Posterior vena cava (tissue), 2 donors: ENCODE measurements at regions not wholly inside any gene's neighbourhood (a gene's known extent, or its start where the extent isn't known, plus 50 kb on each side); places are given as distances from the start of the nearest gene placed in this dataset.
A peak's percentile ranks its signal among the peaks of the same experiment; 100 is the strongest.
"Not testable (repeated sequence)": the region's sequence is repeated elsewhere in the genome, so short reads cannot be mapped to it uniquely, and the experiment has no call there.

Source experiments
- DNase-seq: peaks from one replicate; pipeline ENCODE4 v3.0.0-alpha.2; 2020; ENCODE audit warnings: low spot score
- intact Hi-C, 2 donors: fragments of 100-400 bp; cut with DNase I; formaldehyde crosslinking; loops; one replicate each; pipeline versions ENCODE4 v1.14.1 to v1.14.2; 2022 to 2023
- microRNA-seq, 2 donors: library from miRNA; unstranded; fragments of <30 nt; microRNA quantifications; one replicate each; pipeline ENCODE4 v1.2.0, GENCODE V29; 2020 to 2021; ENCODE audit warnings: borderline microRNAs expressed in 2 of 2
- donor health status: DM: yes; HTN: yes; CAD: no.
- donor health status: DM: yes; HTN: yes; CAD: no.

DNA sequence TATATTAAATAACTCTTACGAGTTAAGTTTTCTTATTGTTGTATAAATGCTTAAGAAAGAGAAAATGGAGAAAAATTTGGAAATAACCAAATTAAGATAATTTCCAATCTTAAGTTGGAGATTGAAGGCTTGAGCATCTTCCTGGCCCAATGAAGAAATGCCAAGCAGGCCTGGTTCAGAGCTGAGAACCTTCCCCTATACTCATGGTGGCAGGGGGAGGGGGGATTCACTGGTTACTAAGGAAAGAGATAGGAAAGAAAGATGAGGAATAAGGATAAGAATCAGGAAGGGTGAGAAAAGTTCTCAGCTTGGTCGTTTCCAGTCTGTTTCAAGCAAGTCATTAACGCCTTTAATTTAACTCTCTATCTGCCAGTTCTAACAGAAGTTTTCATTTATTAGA is 166.2 kb downstream of the AVL9 start:
- intact Hi-C loops: loop anchor here in 1 of 2 donors (1.0 kb wide), 1 partner anchor 49 kb away; no protein-coding TSS in a partner anchor
- DNase-seq: no peak

DNA sequence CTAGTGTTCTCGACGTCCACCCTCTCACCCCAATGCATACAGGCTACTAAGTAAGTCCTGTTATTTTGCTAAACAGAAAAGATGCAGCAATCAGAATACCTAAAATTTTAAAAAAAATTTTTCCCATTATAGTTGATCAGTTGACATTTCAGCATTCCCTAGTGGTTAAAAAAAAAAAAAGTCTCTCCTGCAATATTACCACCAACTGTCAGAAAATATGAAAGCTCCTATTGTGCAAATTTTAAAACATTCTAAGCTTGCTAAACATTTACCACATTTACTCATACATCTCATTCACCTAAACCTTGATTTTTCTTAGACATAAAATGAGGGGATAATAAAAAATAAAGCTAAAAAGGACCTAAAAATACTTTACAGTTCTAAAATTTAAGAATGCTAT is 165.6 kb downstream of the AVL9 start:
- DNase-seq: no peak
- intact Hi-C loops: loop anchor here in 1 of 2 donors (1.0 kb wide), 1 partner anchor 49 kb away; no protein-coding TSS in a partner anchor

DNA sequence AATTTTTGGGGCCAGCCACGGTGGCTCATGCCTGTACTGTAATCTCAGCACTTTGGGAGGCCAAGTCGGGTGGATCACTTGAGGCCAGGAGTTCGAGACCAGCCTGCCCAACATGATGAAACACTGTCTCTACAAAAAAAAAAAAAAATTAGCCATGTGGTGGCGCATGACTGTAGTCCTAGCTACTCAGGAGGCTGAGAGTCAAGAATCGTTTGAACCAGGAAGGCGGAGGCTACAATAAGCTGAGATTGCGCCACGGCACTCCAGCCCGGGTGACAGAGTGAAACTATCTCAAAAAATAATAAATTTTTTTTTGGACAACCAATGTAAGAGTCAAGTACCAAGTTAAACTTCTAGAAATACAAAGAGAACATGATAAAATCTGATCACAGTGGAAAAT is 164.6 kb downstream of the AVL9 start:
- intact Hi-C loops: no loop called here

DNA sequence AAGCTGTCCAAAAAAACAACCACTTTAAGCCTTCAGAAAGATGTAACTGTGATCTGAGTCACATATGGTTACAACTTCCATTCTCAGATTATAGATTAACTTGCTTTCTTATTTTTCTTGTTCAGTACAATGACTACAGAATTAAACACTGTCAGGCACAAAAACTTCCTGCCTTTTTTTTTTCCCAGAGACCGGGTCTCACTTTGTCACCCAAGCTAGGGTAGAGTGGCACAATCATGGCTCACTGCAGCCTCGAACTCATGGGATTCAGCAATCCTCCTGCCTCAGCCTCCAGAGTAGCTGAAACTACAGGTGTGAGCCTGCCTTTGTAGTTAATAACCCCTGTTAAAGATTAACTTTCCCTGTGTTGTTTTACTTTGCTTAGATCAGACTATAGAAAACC is 163.2 kb downstream of the AVL9 start:
- DNase-seq: no peak
- intact Hi-C loops: no loop called here

More for the DNA sequence above, 164.6 kb downstream of the AVL9 start:
- peak; percentile 64 for DNase-seq

DNA sequence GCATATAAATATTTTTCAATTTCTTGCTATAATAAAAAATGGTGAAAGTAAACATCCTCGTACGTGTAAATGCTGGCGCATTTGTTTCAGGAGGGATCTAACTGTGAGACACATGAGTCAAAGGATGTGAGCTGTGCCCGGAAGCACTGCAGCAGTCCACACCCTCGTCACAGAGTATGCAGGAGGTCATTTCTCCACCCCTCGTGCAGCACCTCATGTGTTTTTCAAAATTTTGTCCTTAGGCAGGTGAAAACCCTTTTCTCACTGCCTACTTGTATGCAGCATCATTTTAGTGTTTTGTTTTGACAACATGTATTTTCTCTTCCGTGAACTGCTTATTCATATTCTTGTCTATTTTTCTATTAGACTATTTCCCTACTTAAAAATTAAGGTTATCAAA is 162.7 kb downstream of the AVL9 start:
- DNase-seq: no peak
- intact Hi-C loops: no loop called here

DNA sequence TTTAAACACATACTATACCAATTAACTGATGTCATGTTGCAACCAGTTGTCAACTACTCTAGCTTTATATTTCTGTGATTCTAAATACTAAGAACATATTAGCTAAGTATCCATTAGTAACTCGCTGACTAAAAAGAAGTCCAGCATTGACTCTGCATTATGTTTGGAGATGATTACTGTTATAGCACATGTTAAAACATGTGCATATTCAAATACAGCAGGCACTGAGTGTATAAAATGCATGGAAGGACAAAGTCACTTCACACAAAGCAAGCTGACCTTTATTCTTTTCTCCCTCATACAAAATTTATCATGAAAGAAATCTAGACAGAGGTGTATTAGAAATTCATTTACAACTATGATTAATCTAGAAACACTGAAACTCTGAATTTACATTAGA is 159.3 kb downstream of the AVL9 start:
- intact Hi-C loops: not testable (repeated sequence)

DNA sequence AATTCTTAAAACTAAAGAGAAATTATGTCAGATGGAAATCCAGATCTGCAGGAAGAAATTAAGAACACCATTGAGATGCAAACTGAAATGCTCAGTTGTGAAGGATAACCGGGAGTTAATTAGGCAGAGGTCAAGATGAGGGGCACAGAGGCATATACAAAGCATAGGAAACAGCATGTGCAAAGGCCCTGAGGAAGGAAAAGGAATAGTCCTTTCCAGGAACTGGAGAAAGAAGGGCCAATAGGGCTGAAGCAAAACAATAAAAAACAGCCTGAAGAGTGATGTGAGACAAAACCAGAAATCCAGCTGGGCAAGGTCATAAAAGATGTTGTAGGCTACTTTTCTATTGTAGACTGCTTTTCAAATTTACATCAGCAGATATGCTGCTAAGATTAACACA is 155.1 kb downstream of the AVL9 start:
- intact Hi-C loops: not testable (repeated sequence)

More for the DNA sequence above, 159.3 kb downstream of the AVL9 start:
- not testable (repeated sequence) for DNase-seq

DNA sequence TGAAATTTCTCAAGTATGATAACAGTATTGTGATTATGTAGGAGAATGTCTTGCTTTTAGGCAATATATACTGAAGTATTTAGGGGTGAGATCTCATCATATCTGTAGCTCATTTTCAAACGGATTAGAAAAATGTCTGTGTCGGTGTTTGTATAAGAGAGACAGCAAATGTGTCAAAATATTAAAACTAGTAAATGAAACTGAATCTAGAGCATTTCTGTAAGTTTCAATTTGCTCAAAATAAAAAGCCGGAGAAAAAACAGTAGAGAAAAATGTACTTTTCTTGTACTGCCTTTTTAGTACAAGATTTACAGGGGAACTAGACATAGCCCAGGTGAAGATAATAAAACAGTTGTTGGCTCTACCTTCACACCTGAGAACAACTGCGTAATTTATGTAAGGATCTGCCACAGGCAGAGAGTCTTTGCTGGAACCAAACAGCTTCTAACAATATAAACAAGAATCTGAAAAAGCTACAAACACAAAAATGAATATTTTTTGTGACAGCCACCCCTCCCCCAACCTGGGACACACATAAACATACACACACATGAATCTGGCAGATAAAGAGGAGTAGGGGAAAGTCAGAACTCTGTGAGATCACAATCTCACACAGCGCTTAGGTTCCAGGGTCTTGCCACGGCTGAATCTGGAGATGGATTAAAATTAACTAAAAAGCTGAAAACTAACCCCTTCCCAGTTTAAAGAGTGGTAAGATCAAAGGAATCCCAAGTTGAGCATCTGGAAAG is 153.3 kb downstream of the AVL9 start:
- DNase-seq: no peak
- intact Hi-C loops: no loop called here

More for the DNA sequence above, 155.1 kb downstream of the AVL9 start:
- not testable (repeated sequence) for DNase-seq

DNA sequence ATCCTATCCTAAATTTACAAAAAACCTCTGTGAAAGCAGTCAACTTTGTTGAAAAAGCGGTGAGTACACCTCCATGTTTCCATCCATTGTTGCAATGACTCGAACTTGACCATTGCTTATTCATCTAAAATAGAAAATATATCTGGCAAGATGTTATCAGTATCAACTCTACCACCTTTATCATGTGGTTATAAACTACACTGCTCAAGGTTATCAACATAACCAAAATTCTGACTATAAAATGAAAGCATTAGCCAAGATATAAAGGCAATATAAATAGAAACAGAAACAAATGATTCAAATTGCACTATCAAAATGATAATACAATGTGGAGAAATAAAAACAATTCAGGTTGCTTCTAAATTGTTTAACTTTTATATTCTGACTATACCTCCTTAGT is 150.0 kb downstream of the AVL9 start:
- DNase-seq, intact Hi-C loops: not testable (repeated sequence)

DNA sequence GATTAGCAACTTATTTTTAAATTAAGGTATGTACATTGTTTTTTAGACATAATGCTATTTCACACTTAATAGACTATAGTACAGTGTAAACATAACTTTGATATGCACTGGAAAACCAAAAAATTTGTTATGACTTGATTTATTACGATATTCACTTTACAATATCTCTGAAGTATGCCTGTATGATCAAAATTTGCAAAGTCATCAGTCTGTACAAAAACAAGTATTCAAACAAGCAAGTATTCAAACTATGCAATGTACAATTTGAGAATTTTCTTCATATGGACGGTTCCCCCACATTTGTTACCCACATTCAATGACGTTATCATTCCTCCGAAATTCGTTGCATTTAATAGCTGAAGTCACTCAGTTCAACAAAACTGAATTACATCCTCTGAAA is 147.9 kb downstream of the AVL9 start:
- intact Hi-C loops: no loop called here
- DNase-seq: no peak

DNA sequence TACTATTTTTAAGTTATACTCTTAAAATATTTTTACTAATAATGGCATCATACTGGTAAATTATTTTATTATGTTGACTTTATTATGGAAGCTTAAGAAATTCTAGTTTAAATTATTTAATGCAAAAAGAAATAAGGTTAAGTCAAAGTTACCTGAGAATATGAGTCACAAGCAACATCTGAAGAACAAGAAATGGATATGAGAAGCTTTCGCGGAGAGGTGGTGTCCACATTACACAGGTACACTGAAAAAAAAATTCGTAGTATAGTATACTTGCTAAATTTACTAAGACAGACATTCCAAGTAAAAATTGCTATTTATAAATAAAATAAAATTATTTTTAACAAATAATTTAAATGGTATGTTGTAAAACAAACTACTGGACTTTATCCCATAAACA is 143.8 kb downstream of the AVL9 start:
- intact Hi-C loops: no loop called here
- DNase-seq: no peak

DNA sequence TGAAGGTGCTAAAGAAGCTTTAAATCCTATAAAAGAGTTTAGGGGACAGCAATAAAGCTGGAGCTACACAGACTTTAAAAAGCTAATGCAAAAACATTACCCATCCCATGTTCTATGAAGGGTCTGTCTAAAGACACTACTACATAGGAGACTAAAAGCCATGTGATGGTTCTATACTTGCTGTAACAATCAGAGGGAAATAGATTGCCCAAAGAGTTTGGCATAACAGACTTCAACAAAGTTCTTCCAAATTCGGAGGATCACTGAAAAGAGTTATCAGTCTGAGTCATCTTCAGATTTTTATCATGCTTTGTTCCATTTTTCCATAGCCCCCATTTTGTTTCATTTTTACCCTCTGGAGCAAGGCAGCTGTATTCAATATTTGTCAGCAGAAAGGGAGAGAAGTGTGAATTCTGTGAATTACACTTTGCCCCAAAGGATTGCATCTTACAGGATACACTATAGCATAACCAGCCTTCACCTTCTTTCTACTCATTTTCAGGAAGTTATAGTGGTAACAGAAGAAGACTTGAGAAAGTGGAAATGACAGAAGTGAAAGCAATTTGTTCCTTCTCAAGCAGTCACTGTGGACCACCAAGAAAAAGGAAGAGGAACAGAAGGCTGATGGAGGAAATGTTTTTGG is 143.3 kb downstream of the AVL9 start:
- intact Hi-C loops, DNase-seq: not testable (repeated sequence)

Small RNAs in the stretch of these regions (microRNA-seq; reads per million reads assigned to microRNA genes)
- 0 reads per million in 2 donors for gene MIR550A2
- 0 reads per million in 2 donors for gene MIR550B2
